ENCODE measurements at regions not wholly inside any gene's neighbourhood (a gene's known extent, or its start where the extent isn't known, plus 50 kb on each side); places are given as distances from the start of the nearest gene placed in this dataset.
A peak's percentile ranks its signal among the peaks of the same experiment; 100 is the strongest.

DNA sequence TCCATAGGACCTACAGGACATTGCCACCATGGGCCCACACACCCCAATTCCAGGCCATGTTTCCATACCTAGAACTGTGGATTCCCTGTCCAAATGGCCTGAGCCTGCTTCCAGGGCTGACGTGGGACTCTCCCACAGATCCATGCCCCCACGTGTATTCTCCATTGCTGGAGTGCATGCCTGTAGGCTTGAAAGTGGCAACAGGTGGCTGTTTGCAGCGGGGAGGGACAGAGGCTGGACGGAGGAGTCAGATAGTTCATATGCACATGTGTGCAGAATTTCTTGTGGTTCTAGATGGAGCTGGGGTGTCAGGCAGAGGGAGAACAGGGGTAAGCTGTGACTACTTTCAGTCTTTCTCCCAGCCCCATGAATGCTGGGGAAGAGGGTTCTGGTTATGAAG, 285.7 kb upstream of the ANKRD55 start:
- H3K27me3 ChIP-seq = no peaks in the 10 kb centered on the region
- H3K36me3 ChIP-seq = no peaks in the 10 kb centered on the region
- H3K27ac ChIP-seq = no peak overlapping the region
- ATAC-seq (no peak), DNase-seq (no peak)
- TF ChIP-seq, protein P1, sequence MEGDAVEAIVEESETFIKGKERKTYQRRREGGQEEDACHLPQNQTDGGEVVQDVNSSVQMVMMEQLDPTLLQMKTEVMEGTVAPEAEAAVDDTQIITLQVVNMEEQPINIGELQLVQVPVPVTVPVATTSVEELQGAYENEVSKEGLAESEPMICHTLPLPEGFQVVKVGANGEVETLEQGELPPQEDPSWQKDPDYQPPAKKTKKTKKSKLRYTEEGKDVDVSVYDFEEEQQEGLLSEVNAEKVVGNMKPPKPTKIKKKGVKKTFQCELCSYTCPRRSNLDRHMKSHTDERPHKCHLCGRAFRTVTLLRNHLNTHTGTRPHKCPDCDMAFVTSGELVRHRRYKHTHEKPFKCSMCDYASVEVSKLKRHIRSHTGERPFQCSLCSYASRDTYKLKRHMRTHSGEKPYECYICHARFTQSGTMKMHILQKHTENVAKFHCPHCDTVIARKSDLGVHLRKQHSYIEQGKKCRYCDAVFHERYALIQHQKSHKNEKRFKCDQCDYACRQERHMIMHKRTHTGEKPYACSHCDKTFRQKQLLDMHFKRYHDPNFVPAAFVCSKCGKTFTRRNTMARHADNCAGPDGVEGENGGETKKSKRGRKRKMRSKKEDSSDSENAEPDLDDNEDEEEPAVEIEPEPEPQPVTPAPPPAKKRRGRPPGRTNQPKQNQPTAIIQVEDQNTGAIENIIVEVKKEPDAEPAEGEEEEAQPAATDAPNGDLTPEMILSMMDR (IDR thresholded peaks at IDR 0.05) = no peak
- H3K9me3 ChIP-seq = no peaks in the 10 kb centered on the region
- H3K4me1 ChIP-seq = peaks cover 11% of the 10 kb centered on the region
- intact Hi-C loops (cut with DNase I) = no loop called here
- H3K4me3 ChIP-seq = no peak overlapping the region

DNA sequence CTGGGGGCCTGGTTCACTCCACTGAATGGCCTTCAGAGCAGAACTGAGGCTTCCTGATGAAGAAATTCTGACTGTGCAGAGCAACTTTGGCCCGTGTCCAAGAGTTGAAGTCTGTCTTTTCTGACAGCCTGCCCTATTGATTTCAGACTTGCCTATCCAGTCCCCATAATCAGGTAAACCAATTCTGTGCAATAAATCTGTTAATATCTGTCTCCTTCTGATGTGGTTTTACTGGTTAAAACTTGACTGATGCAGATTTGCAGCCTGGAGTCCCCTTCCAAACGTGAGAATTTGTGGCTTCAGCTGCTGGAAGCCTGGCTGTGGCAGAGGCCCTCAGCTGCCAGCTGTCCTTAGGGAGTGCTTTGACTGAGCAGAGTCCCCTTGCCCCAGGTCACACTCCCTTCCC, 283.9 kb upstream of the ANKRD55 start:
- ATAC-seq (peak; percentile 44), DNase-seq (no peak)
- Histone ChIP-seq H3K4me3 (no peak overlapping the region), H3K27ac (no peak overlapping the region), H3K9me3 (no peaks in the 10 kb centered on the region), H3K27me3 (no peaks in the 10 kb centered on the region), H3K36me3 (no peaks in the 10 kb centered on the region), H3K4me1 (no peaks in the 10 kb centered on the region)
- intact Hi-C loops (cut with DNase I) = no loop called here
- TF ChIP-seq, protein P1 (IDR thresholded peaks at IDR 0.05) = no peak

DNA sequence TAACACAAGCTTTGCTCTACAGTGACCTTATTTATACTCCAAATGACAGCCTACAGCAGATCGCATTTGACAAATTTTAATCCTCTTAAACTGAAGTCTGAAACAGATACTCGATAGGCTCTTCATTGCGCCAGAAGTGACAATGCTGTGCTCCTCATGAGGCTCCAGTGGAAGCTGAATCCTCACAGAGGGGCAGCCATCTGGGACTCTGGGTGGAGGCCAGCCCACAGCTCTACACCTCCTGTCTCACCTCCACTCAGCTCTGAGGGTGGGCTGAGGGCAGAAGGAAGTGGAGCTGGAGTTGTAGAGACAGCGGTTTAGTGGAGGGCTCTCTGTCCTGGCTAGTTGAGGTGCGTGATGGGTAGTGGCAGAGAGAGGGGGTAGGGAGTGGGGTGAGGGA, 283.3 kb upstream of the ANKRD55 start:
- ATAC-seq = peak; percentile 12
- no peak for DNase-seq
- Histone ChIP-seq H3K36me3 (no peaks in the 10 kb centered on the region), H3K27ac (no peak overlapping the region), H3K4me3 (no peak overlapping the region), H3K9me3 (no peaks in the 10 kb centered on the region), H3K4me1 (no peaks in the 10 kb centered on the region), H3K27me3 (no peaks in the 10 kb centered on the region)
- intact Hi-C loops (cut with DNase I) = no loop called here
- TF ChIP-seq, protein P1 (IDR thresholded peaks at IDR 0.05) = no peak

DNA sequence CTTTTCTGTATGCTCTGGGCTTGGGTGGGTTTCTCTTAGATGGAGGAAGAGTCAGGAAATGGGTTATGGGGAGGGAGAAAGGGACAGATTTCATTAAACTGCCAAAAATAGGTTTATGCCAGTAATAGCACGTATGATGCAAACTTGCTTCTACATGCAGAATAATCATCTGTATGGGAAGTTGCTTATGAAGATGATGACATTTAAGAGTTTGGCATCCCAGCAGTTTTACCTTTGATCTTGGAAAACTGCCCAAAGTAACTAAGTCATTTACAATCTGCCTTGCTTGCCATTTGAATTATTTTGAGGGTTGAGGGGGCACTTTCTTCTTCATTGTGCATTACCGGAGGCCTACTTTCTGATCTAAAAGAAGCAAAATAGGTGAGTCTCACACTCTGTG, 282.9 kb upstream of the ANKRD55 start:
- H3K4me3 ChIP-seq = no peak overlapping the region
- DNase-seq = no peak
- intact Hi-C loops (cut with DNase I) = no loop called here
- no peaks in the 10 kb centered on the region for H3K9me3 ChIP-seq
- no peak overlapping the region for H3K27ac ChIP-seq
- no peaks in the 10 kb centered on the region for H3K27me3 ChIP-seq
- no peaks in the 10 kb centered on the region for H3K4me1 ChIP-seq
- H3K36me3 ChIP-seq = no peaks in the 10 kb centered on the region
- TF ChIP-seq, protein P1 (IDR thresholded peaks at IDR 0.05) = no peak
- ATAC-seq = no peak

DNA sequence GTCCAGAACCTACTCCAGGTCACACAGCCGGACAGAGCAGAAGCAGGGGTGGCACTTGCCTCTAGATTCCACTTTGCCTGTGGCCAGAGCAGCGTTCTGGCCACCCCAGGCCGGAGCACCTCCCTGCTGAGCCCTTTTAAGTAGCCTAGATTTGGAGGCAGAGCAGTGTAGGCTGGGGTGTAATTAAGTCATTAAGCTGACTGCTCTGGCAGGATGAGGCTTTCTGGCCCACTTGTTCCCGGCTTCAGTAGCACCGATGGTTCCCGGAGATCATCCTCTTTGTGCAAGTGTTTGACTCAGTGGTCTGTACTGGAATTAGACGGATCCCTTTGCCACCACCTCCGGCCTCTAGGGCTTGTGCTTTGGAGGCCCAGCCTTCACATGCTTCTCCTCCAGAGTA, 281.9 kb upstream of the ANKRD55 start:
- H3K4me1 ChIP-seq = no peaks in the 10 kb centered on the region
- intact Hi-C loops (cut with DNase I) = no loop called here
- H3K27me3 ChIP-seq = no peaks in the 10 kb centered on the region
- ATAC-seq (no peak), DNase-seq (no peak)
- H3K36me3 ChIP-seq = no peaks in the 10 kb centered on the region
- no peak overlapping the region for H3K4me3 ChIP-seq
- TF ChIP-seq, protein P1 (IDR thresholded peaks at IDR 0.05) = no peak
- H3K27ac ChIP-seq = no peak overlapping the region
- no peaks in the 10 kb centered on the region for H3K9me3 ChIP-seq

DNA sequence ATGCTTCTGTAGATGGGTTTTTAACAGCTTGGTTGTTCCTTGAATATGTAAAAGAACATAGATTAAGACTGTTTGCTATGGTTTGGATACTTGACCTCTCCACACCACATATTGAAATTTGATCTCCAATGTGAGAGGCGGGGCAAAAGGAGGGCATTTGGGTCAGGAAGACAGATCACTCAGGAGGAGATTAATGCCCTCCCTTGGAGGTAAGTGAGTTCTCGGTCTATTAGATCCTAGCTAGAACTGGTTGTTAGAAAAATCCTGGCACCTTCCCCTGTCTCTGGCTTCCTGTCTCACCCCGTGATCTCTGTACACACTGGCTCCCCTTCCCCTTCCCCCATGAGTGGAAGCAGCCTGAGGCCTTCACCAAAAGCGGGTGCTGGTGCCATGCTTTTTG, 281.1 kb upstream of the ANKRD55 start:
- H3K36me3 ChIP-seq = no peaks in the 10 kb centered on the region
- TF ChIP-seq, protein P1 (IDR thresholded peaks at IDR 0.05) = no peak
- ATAC-seq (no peak), DNase-seq (no peak)
- H3K27ac ChIP-seq = no peak overlapping the region
- intact Hi-C loops (cut with DNase I) = no loop called here
- no peaks in the 10 kb centered on the region for H3K27me3 ChIP-seq
- no peak overlapping the region for H3K4me3 ChIP-seq
- no peaks in the 10 kb centered on the region for H3K4me1 ChIP-seq
- H3K9me3 ChIP-seq = no peaks in the 10 kb centered on the region

Data from upper lobe of right lung (tissue), 1 donor.